ENCODE measurements at regions not wholly inside any gene's neighbourhood (a gene's known extent, or its start where the extent isn't known, plus 50 kb on each side); places are given as distances from the start of the nearest gene placed in this dataset.
"Not testable (repeated sequence)": the region's sequence is repeated elsewhere in the genome, so short reads cannot be mapped to it uniquely, and the experiment has no call there.

DNA sequence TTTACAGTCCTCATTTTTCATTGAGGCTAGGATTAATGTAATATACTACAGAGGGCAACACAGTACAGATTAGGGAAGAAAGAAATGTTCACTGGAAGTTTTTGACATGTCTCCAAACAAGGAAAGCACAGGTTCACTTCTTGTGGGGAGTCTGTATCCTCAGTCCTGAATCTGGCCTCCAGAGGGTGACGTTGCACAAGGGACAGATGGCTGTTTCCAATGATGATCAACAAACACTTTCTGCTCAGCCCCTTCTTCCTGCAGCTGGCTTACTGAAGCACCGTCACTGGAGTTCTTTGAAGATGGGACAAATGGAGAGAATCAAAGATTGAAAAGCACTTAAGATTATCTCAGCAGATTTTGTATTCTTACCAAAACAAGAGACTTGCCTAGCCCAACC, 123.3 kb upstream of the OR4E1 start:
- DNase-seq (ENCODE audit: extremely low spot score in 2 of 2), result no peak
- Histone ChIP-seq H3K4me1 (no peaks in the 10 kb centered on the region), H3K36me3 (no peaks in the 10 kb centered on the region), H3K27ac (no peak overlapping the region), H3K4me3 (no peak overlapping the region), H3K9me3 (no peaks in the 10 kb centered on the region), H3K27me3 (no peaks in the 10 kb centered on the region)
- intact Hi-C loops (cut with DNase I), result no loop called here
- TF ChIP-seq, protein P1, sequence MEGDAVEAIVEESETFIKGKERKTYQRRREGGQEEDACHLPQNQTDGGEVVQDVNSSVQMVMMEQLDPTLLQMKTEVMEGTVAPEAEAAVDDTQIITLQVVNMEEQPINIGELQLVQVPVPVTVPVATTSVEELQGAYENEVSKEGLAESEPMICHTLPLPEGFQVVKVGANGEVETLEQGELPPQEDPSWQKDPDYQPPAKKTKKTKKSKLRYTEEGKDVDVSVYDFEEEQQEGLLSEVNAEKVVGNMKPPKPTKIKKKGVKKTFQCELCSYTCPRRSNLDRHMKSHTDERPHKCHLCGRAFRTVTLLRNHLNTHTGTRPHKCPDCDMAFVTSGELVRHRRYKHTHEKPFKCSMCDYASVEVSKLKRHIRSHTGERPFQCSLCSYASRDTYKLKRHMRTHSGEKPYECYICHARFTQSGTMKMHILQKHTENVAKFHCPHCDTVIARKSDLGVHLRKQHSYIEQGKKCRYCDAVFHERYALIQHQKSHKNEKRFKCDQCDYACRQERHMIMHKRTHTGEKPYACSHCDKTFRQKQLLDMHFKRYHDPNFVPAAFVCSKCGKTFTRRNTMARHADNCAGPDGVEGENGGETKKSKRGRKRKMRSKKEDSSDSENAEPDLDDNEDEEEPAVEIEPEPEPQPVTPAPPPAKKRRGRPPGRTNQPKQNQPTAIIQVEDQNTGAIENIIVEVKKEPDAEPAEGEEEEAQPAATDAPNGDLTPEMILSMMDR (IDR thresholded peaks at IDR 0.05), result no peak
- no peak for TF ChIP-seq POLR2AphosphoS5 (IDR thresholded peaks at IDR 0.05; ENCODE audit: insufficient read depth in 1 of 2, low read depth in 1 of 2)

DNA sequence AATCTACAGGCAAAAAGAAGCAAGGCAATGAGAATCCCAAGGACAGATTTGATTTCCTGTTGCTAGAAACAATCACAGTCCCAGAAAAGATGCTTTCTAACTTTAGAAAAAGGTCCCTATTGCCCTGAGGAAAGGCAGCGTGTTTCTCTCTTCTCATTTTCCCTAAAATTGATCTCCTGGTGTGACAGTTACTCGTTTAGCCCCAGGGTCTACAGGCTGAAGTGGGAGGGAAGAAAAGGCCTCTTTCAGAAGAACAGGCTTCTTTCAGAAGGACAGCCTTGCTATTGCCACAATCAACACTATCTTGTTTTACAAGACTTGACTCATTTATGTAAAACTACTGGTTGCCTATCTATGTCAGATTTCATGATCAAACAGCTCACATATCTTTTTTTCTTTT, 121.8 kb upstream of the OR4E1 start:
- H3K27ac ChIP-seq, result no peak overlapping the region
- no peaks in the 10 kb centered on the region for H3K27me3 ChIP-seq
- H3K36me3 ChIP-seq, result no peaks in the 10 kb centered on the region
- TF ChIP-seq POLR2AphosphoS5 (IDR thresholded peaks at IDR 0.05; ENCODE audit: insufficient read depth in 1 of 2, low read depth in 1 of 2), result no peak
- TF ChIP-seq, protein P1 (IDR thresholded peaks at IDR 0.05), result no peak
- H3K4me3 ChIP-seq, result no peak overlapping the region
- no peaks in the 10 kb centered on the region for H3K9me3 ChIP-seq
- no peak for DNase-seq (ENCODE audit: extremely low spot score in 2 of 2)
- no peaks in the 10 kb centered on the region for H3K4me1 ChIP-seq
- intact Hi-C loops (cut with DNase I), result no loop called here

DNA sequence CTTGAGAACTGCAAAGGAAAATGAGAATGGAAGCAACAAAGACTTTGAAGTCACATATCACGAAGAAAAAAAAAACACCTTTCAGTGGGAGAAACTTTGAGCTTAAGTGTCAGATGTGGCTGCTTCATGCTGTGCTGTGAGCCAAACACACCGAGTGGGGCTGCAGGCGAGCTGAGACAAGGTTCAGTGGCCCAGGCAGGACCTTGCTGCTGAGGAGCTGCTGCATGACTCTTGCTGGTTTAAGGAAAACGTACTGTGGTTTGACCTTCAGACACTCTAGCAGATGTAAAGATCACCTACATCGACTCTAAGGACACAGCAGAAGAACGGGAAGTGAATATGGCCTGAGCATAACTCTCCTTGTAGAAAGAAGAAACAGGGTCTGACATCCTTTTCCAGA, 118.1 kb upstream of the OR4E1 start:
- Histone ChIP-seq H3K4me1 (no peaks in the 10 kb centered on the region), H3K27me3 (no peaks in the 10 kb centered on the region), H3K4me3 (no peak overlapping the region), H3K27ac (no peak overlapping the region), H3K9me3 (no peaks in the 10 kb centered on the region), H3K36me3 (no peaks in the 10 kb centered on the region)
- no peak for TF ChIP-seq POLR2AphosphoS5 (IDR thresholded peaks at IDR 0.05; ENCODE audit: insufficient read depth in 1 of 2, low read depth in 1 of 2)
- no peak for TF ChIP-seq POLR2A (IDR thresholded peaks at IDR 0.05)
- TF ChIP-seq, protein P1 (IDR thresholded peaks at IDR 0.05), result no peak
- intact Hi-C loops (cut with DNase I), result no loop called here
- DNase-seq (ENCODE audit: extremely low spot score in 2 of 2), result no peak

DNA sequence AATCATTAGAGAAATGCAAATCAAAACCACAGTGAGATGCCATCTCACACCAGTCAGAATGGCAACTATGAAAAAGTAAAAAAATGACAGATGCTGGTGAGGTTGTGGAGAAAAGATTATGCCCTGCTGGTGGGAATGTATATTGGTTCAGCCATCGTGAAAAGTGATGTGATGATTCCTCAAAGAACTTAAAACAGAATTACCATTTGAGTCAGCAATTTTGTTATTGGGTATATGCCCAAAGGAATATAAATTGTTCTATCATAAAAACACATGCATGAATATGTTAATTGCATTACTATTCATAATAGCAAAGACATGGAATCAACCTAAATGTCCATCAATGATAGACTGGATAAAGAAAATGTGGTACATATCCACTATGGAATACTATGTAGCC, 115.1 kb upstream of the OR4E1 start:
- H3K27ac ChIP-seq; DNase-seq (ENCODE audit: extremely low spot score in 2 of 2); H3K9me3 ChIP-seq; H3K4me1 ChIP-seq; H3K36me3 ChIP-seq; H3K4me3 ChIP-seq; intact Hi-C loops (cut with DNase I); H3K27me3 ChIP-seq: not testable (repeated sequence)

DNA sequence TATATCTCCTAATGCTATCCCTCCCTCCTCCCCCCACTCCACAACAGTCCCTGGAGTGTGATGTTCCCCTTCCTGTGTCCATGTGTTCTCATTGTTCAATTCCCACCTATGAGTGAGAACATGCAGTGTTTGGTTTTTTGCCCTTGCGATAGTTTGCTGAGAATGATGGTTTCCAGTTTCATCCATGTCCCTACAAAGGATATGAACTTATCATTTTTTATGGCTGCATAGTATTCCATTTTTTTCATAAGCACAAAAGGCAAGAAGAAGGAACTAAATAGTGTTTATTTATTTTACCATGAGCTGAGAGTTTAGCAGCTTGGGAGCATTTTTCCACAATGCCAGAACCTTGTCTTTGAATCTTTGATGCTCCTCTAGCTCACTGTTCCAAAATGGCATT, 113.6 kb upstream of the OR4E1 start:
- H3K27me3 ChIP-seq; intact Hi-C loops (cut with DNase I); DNase-seq (ENCODE audit: extremely low spot score in 2 of 2); H3K36me3 ChIP-seq; H3K4me3 ChIP-seq; H3K4me1 ChIP-seq; H3K9me3 ChIP-seq; H3K27ac ChIP-seq: not testable (repeated sequence)

DNA sequence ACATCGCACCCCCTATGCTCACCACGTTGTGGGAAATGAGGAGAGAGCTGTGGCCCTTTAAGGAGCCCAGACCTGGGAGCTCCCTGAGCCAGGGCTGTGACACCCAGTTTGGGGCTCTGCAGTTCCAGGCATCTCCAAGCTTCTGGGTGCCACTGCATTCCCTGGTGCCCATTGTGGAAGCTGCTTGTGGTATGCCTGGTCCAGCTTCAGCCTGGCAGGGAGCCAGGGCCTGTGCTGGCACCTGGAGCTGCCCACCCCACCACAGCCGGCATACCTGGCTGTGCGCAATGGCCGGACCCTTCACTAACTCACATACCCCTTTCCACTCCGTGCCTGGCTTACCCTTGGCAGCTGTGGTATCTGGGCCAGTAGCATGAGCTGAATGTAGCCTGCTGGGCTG, 107.9 kb upstream of the OR4E1 start:
- intact Hi-C loops (cut with DNase I), result no loop called here
- Histone ChIP-seq H3K4me3 (no peak overlapping the region), H3K4me1 (no peaks in the 10 kb centered on the region), H3K27me3 (no peaks in the 10 kb centered on the region), H3K9me3 (no peaks in the 10 kb centered on the region), H3K36me3 (no peaks in the 10 kb centered on the region), H3K27ac (no peak overlapping the region)
- TF ChIP-seq, protein P1 (IDR thresholded peaks at IDR 0.05), result no peak
- no peak for TF ChIP-seq POLR2AphosphoS5 (IDR thresholded peaks at IDR 0.05; ENCODE audit: insufficient read depth in 1 of 2, low read depth in 1 of 2)
- TF ChIP-seq POLR2A (IDR thresholded peaks at IDR 0.05), result no peak
- DNase-seq (ENCODE audit: extremely low spot score in 2 of 2), result no peak

All from vagina (tissue), 2 donors.